ENCODE measurements at regions not wholly inside any gene's neighbourhood (a gene's known extent, or its start where the extent isn't known, plus 50 kb on each side); places are given as distances from the start of the nearest gene placed in this dataset.
"Not testable (repeated sequence)": the region's sequence is repeated elsewhere in the genome, so short reads cannot be mapped to it uniquely, and the experiment has no call there.

DNA sequence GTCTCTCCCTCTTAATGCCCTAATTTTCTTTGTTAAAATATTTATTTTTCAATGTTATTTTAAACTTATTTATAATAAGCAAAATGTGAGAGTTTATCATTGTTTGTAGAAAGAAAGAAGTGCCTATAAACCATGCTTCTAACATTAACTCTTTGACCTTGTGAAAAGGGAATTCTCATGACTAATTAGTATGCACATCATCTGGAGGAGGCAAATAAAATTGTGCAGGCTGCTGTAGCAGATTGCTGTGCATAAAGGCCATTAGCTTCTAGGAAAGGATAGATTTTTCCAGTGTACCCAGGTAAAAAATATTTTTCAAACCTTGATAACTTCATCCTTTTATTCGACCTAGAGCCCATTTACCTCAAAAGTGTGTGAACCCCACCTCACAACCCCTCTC is 84.6 kb upstream of the GUCY1A1 start:
- Histone ChIP-seq H3K4me1 (ENCODE audit: low read length) (no peaks in the 10 kb centered on the region), H3K4me3 (ENCODE audit: low read length) (no peak overlapping the region)

DNA sequence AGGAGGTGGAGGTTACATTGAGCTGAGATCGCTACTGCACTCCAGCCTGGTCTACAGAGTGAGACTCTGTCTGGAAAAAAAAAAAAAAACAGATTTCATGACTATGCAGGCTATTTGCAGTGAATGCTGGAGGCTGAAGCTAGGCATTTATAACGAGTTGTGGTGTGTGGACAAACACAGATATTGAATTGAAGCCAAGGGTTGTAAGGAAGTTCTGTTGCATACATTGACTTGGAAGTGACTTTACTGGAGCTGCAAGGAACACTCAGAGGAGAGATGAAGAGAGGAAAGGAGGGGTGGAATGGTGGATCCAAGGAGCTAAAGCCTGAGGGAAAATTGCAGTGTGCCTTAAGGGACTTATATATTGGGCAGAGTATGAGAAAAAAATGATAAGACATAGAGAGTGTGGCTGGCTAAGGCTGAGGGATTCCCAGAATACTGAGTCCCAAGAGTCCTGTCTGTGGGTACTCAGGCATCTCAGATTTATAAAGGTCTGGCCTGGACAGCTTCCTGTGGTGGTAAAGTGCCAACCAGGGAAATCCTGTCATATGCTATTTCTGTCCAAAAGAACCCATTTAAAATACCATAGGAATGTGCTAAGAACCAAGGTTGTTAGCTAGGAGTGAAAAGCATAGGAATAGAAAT is 87.8 kb upstream of the GUCY1A1 start:
- H3K4me2 ChIP-seq (ENCODE audit: low read depth, low read length) = no peak overlapping the region
- H3K4me3 ChIP-seq (ENCODE audit: low read length) = no peak overlapping the region
- no peaks in the 10 kb centered on the region for H3K79me2 ChIP-seq (ENCODE audit: low read length)
- no peaks in the 10 kb centered on the region for H4K20me1 ChIP-seq (ENCODE audit: insufficient read depth, low read length)
- H3K9me3 ChIP-seq (replicated peaks; ENCODE audit: insufficient read depth, low read length) = no peaks in the 10 kb centered on the region
- no peak overlapping the region for H3K27ac ChIP-seq (ENCODE audit: low read length)
- no peaks in the 10 kb centered on the region for H3K27me3 ChIP-seq (replicated peaks; ENCODE audit: insufficient read depth, low read length)
- DNase-seq = no peak
- no peaks in the 10 kb centered on the region for H3K4me1 ChIP-seq (ENCODE audit: low read length)
- H3K9ac ChIP-seq (ENCODE audit: low read length) = no peak overlapping the region
- no peak overlapping the region for H2AFZ ChIP-seq (ENCODE audit: low read length)
- H3K36me3 ChIP-seq (replicated peaks; ENCODE audit: insufficient read depth, low read length) = no peaks in the 10 kb centered on the region
- no peaks in the 10 kb centered on the region for H3K9me2 ChIP-seq (replicated peaks; ENCODE audit: insufficient read depth, low read length)
- no peak for TF ChIP-seq EZH2phosphoT487 (IDR thresholded peaks at IDR 0.05; ENCODE audit: low read length)
- H3F3A ChIP-seq (ENCODE audit: insufficient read depth, low read length) = no peaks in the 10 kb centered on the region

More for the DNA sequence above, 84.6 kb upstream of the GUCY1A1 start:
- Histone ChIP-seq H3K79me2 (ENCODE audit: low read length) (no peaks in the 10 kb centered on the region), H3K9me3 (replicated peaks; ENCODE audit: insufficient read depth, low read length) (no peaks in the 10 kb centered on the region), H3F3A (ENCODE audit: insufficient read depth, low read length) (no peaks in the 10 kb centered on the region), H3K9ac (ENCODE audit: low read length) (no peak overlapping the region), H3K36me3 (replicated peaks; ENCODE audit: insufficient read depth, low read length) (no peaks in the 10 kb centered on the region), H3K9me2 (replicated peaks; ENCODE audit: insufficient read depth, low read length) (no peaks in the 10 kb centered on the region), H3K4me2 (ENCODE audit: low read depth, low read length) (no peak overlapping the region), H3K27ac (ENCODE audit: low read length) (no peak overlapping the region), H3K27me3 (replicated peaks; ENCODE audit: insufficient read depth, low read length) (no peaks in the 10 kb centered on the region), H4K20me1 (ENCODE audit: insufficient read depth, low read length) (no peaks in the 10 kb centered on the region), H2AFZ (ENCODE audit: low read length) (no peak overlapping the region)
- TF ChIP-seq EZH2 (optimal IDR thresholded peaks at IDR 0.05; ENCODE audit: low read depth, low read length) (no peak), EZH2phosphoT487 (IDR thresholded peaks at IDR 0.05; ENCODE audit: low read length) (no peak)
- TF ChIP-seq, protein P1, sequence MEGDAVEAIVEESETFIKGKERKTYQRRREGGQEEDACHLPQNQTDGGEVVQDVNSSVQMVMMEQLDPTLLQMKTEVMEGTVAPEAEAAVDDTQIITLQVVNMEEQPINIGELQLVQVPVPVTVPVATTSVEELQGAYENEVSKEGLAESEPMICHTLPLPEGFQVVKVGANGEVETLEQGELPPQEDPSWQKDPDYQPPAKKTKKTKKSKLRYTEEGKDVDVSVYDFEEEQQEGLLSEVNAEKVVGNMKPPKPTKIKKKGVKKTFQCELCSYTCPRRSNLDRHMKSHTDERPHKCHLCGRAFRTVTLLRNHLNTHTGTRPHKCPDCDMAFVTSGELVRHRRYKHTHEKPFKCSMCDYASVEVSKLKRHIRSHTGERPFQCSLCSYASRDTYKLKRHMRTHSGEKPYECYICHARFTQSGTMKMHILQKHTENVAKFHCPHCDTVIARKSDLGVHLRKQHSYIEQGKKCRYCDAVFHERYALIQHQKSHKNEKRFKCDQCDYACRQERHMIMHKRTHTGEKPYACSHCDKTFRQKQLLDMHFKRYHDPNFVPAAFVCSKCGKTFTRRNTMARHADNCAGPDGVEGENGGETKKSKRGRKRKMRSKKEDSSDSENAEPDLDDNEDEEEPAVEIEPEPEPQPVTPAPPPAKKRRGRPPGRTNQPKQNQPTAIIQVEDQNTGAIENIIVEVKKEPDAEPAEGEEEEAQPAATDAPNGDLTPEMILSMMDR (IDR thresholded peaks at IDR 0.05; ENCODE audit: low read length) = no peak
- DNase-seq = no peak

DNA sequence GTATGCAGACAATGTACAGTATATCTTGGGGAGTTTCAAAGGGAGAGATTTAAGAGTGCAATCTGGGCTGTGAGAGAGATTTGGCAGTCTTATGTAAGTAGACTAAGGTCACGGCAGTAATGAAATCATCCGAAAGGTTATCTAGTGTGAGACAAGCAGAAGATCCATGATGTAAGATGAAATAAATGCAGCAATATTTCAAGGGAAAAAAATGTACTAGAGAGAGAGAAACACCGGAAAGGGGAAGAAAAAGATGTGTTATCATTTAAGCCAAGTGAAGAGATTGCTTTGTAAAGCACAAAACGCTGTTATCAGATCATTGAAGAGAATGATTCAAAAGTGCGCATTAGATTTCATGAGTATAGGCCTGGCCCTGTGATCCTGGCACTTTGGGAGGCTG is 88.4 kb upstream of the GUCY1A1 start:
- Histone ChIP-seq H3K4me2 (ENCODE audit: low read depth, low read length) (no peak overlapping the region), H3K36me3 (replicated peaks; ENCODE audit: insufficient read depth, low read length) (no peaks in the 10 kb centered on the region), H2AFZ (ENCODE audit: low read length) (no peak overlapping the region), H3K4me1 (ENCODE audit: low read length) (no peaks in the 10 kb centered on the region), H3K9me3 (replicated peaks; ENCODE audit: insufficient read depth, low read length) (no peaks in the 10 kb centered on the region), H4K20me1 (ENCODE audit: insufficient read depth, low read length) (no peaks in the 10 kb centered on the region), H3K9me2 (replicated peaks; ENCODE audit: insufficient read depth, low read length) (no peaks in the 10 kb centered on the region), H3K9ac (ENCODE audit: low read length) (no peak overlapping the region), H3K27ac (ENCODE audit: low read length) (no peak overlapping the region), H3K4me3 (ENCODE audit: low read length) (no peak overlapping the region), H3F3A (ENCODE audit: insufficient read depth, low read length) (no peaks in the 10 kb centered on the region), H3K79me2 (ENCODE audit: low read length) (no peaks in the 10 kb centered on the region), H3K27me3 (replicated peaks; ENCODE audit: insufficient read depth, low read length) (no peaks in the 10 kb centered on the region)
- no peak for TF ChIP-seq EZH2phosphoT487 (IDR thresholded peaks at IDR 0.05; ENCODE audit: low read length)
- no peak for TF ChIP-seq EZH2 (optimal IDR thresholded peaks at IDR 0.05; ENCODE audit: low read depth, low read length)
- TF ChIP-seq, protein P1 (IDR thresholded peaks at IDR 0.05; ENCODE audit: low read length) = no peak
- DNase-seq = no peak

DNA sequence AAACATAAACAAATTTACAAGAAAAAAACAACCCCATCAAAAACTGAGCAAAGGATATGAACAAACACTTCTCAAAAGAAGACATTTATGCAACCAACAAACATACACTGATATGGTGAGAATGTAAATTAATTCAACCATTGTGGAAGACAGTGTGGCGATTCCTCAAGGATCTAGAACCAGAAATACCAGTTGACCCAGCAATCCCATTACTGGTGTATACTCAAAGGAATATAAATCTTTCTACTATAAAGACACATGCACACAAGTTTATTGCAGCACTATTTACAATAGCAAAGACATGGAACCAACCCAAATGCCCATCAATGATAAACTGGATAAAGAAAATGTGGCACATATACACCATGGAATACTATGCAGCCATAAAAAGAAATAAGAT is 92.3 kb upstream of the GUCY1A1 start:
- not testable (repeated sequence) for H3K9me2 ChIP-seq (replicated peaks; ENCODE audit: insufficient read depth, low read length); H3K9me3 ChIP-seq (replicated peaks; ENCODE audit: insufficient read depth, low read length); DNase-seq; H3K4me1 ChIP-seq (ENCODE audit: low read length); H3K27ac ChIP-seq (ENCODE audit: low read length); H3K4me3 ChIP-seq (ENCODE audit: low read length); H3K9ac ChIP-seq (ENCODE audit: low read length); H3K36me3 ChIP-seq (replicated peaks; ENCODE audit: insufficient read depth, low read length); H2AFZ ChIP-seq (ENCODE audit: low read length); H3K79me2 ChIP-seq (ENCODE audit: low read length); H4K20me1 ChIP-seq (ENCODE audit: insufficient read depth, low read length); H3K4me2 ChIP-seq (ENCODE audit: low read depth, low read length); H3F3A ChIP-seq (ENCODE audit: insufficient read depth, low read length); H3K27me3 ChIP-seq (replicated peaks; ENCODE audit: insufficient read depth, low read length)
